Hepatic stellate cell (primary cell): ENCODE measurements at regions not wholly inside any gene's neighbourhood (a gene's known extent, or its start where the extent isn't known, plus 50 kb on each side); places are given as distances from the start of the nearest gene placed in this dataset.
"Not testable (repeated sequence)": the region's sequence is repeated elsewhere in the genome, so short reads cannot be mapped to it uniquely, and the experiment has no call there.

Experiments
- DNase-seq: peaks from one replicate; pipeline ENCODE4 v3.0.0; 2011; ENCODE audit warnings: low spot score

DNA sequence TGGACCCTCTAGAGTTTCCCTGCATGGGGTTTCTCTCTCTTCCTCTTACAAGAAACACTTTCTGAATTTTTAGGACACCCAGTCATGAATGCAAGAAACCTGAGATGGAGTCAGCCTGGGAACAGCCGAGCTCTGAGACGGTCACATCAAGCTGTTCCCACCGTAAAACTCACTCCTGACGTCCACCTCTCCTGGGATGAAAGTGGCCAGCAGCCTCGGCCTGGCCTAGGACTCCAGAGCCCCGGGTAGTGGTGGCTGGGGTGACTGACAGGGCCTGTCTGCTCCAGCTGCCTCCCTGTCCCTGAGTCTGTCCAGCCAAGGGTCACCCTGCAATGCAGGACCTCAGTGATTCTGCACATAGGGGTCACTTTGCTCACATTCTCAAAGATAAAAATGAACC lies 217.8 kb downstream of the SHOX start:
- DNase-seq, result no peak

DNA sequence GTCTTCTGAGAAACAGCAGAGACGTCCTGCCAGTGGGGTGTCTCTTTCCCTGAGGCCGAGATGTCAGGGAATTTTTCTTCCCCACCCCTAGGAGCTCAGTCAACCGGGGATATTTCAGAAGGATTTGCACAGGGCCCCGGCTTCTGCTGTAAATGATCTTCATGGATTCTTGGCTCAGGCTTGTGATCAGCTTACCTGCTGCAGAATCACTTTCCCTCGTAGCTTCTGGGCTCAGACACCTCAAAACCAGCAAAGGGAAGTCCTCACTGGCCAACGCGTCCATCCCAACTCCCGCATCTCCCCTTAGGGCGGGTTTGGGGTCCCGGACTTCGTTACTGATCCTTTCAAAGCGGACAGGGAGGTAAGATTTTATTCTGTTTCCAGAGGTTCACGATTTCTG lies 212.7 kb downstream of the SHOX start:
- DNase-seq, result no peak

- no peak for DNase-seq
Observed at GRCh38 chrX:840556-840955, 210.0 kb downstream of the SHOX start.

- DNase-seq, result not testable (repeated sequence)
Observed at GRCh38 chrX:838666-839065, 208.1 kb downstream of the SHOX start.

- not testable (repeated sequence) for DNase-seq
Observed at GRCh38 chrX:835857-836256, 205.3 kb downstream of the SHOX start.

DNA sequence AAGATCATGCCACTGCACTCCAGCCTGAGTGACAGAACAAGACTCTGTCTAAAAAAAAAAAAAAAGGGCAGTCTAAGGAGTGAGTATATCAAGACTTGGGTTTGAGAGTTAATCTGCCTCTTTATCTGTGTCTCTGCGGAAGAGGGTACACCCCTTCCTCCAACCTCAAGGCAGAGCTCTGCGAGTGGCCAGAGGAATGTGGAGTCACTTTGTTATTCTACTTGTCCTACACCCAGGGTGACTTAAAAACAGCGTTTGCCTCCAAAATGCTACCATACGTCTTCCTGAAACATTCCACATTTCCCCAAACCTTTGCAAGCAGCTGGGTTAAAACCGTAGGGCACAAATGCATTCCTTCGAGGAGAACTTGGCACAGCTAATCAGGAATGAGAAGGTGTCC lies 199.9 kb downstream of the SHOX start:
- no peak for DNase-seq

DNA sequence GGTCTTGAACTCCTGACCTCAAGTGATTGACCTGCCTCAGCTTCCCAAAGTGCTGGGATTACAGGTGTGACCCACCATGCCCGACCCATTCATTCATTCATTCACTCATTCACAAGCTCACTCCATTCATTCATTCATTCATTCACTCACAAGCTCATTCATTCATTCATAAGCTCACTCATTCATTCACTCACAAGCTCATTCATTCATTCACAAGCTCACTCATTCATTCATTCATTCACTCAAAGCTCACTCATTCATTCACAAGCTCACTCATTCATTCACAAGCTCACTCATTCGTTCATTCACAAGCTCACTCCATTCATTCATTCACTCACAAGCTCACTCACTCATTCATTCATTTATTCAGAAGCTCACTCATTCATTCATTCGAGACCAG lies 198.6 kb downstream of the SHOX start:
- DNase-seq, result no peak

GRCh38 chrX:828411-828959 lies 197.9 kb downstream of the SHOX start:
- DNase-seq, result no peak

DNA sequence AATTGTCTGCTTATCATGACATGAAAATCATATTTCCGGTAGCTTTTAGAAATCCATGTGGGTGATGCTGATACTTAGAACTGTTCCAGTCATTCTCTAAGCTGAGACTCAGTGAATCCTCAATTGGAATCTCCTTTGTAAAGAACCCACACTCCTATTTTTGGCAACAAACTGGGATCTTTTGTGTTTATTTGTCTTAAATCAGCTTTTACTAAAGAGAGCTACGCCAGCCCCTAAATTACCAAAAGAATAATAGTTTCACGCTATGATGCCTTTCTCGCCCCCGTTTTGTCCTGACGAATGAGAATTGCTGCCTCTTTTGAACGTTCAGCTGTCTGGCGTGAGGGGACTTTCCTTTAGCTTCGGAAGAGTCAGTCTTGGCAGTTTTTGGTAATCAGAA lies 195.9 kb downstream of the SHOX start:
- no peak for DNase-seq

- no peak for DNase-seq
Observed at GRCh38 chrX:825991-826390, 195.4 kb downstream of the SHOX start.

DNA sequence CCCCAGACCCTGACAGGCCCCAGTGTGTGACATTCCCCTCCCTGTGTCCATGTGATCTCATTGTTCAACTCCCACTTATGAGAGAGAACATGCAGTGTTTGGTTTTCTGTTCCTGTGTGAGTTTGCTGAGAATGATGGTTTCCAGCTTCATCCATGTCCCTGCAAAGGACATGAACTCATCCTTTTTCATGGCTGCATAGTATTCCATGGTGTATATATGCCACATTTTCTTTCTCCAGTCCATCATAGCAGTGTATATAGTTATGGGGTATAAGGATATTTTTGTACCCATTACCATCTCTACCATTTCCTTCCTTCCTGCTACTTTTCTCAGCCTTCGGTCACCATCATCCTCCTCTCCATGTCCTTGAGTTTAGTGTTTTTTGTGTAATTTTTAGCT lies 192.5 kb downstream of the SHOX start:
- DNase-seq, result not testable (repeated sequence)

DNA sequence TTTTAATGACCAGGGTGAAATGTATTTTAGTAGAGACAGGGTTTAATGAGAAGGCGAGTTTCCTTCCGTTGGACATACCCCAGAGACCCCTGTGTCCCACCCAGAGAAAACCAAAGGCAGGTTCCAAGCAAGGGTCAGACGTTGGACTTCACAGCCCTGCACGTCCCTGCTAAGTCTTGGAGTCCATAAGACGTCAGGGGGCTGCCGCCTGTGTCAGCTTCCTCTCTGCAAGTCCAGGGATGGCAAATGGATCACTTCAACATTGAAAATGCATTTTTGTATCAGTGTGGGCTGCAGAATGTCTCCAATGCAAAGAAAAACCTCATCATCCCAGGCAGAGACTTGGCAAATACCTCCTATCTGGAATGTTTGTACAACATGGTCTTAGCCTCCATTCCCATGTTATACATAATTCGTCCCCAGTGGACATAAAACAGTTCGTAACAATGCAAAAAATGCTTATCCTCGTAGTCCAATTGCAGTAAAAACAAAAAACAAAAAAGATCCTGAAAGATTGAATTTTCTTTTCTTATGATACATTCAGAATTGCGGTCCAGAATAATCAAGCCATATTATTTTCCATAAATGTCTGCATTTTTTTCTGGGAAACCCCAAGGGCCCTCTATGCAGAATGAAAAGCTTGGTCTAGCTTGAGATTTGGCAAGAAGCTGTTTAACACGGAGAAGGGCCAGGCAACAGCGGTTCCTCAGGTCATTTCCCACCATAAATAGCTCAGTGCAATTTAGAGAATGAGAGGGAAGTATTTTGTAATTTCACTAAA lies 190.9 kb downstream of the SHOX start:
- DNase-seq, result no peak

DNA sequence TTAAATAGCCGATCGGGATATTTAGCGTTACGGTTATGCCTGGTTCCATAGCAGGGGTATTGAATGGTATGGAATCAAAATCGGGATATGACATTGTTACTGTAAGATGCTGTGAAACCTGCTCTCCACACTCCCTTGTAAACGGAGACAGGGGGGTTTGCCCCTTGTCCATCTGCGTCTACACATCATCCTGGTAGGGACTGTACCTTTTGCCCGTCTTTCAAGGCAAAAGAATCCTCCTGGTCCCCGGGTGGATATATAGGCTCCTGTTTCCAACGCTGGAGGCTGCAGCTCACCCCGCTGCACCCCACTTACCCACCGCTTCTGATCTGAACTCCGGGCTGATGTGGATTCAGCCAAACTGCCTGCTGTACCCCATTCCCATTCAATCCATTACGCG lies 189.1 kb downstream of the SHOX start:
- DNase-seq, result no peak

- no peak for DNase-seq
Observed at GRCh38 chrX:817759-818300, 187.2 kb downstream of the SHOX start.

DNA sequence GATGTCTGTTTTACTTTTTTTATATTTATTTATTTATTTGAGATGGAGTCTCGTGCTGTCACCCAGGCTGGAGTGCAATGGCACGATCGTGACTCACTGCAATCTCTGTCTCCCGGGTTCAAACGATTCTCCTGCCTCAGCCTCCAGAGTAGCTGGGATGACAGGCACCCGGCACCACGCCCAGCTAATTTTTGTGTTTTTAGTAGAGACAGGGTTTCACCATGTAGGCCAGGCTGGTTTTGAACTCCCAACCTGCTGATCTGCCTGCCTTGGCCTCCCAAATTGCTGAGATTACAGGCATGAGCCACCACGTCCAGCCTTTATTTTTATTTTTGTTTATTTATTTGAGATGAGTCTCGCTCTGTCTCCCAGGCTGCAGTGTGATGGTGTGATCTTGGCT lies 186.6 kb downstream of the SHOX start:
- DNase-seq, result not testable (repeated sequence)

- no peak for DNase-seq
Observed at GRCh38 chrX:816411-816810, 185.8 kb downstream of the SHOX start.

DNA sequence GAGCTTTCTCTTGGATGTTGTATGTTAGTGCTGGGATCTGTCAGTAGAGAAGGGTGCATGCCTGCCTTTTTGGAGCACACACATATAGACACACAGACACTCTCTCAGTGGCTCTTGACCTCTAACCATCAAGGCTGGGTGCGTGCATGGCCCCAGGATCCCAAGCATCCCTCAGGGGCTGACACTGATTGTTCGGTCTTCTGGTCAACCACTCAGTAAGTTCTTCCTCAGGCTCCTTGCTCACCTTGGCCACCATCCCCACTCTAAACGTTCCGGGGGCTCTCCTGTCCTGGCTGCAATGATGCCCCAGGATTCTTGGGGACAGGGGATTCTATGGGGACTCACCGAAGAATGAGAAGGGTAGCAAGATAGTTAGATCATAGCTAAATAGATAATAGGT lies 179.6 kb downstream of the SHOX start:
- no peak for DNase-seq

GRCh38 chrX:809081-809480 lies 178.5 kb downstream of the SHOX start:
- DNase-seq, result no peak

DNA sequence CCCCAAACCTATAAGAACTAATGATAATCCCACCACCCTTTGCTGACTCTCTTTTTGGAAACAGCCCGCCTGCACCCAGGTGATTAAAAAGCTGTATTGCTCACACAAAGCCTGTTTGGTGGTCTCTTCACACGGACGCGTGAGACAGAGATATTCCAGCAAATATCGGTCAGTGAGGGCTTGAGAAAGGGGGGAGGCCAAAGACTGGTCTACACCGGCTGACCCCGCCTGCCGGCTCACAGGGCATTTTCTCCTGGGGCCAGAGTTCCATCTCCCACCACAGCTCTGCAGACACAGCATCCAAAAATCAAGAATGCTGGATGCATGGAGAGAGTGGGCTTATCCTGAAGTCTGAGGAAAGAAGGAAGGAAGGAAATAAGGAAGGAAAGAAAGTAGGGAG lies 176.0 kb downstream of the SHOX start:
- no peak for DNase-seq

DNA sequence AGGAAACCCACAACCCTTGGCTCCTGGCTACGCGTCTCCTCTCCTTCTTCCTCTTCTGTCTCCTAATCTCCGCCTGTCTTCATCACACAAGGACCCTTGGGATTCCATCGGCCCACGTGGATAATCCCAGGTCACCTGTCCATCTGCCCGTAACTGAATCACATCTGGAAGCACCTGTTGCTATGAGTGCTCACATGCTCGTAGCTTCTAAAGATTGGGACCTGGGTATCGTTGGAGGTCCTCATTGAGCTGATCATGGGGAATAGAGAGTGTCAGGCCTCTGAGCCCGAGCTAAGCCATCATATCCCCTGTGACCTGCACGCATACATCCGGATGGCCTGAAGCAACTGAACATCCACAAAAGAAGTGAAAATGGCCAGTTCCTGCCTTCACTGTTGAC lies 175.4 kb downstream of the SHOX start:
- DNase-seq, result no peak

GRCh38 chrX:805103-805670 lies 174.6 kb downstream of the SHOX start:
- DNase-seq, result no peak

GRCh38 chrX:802846-803245 lies 172.3 kb downstream of the SHOX start:
- no peak for DNase-seq

DNA sequence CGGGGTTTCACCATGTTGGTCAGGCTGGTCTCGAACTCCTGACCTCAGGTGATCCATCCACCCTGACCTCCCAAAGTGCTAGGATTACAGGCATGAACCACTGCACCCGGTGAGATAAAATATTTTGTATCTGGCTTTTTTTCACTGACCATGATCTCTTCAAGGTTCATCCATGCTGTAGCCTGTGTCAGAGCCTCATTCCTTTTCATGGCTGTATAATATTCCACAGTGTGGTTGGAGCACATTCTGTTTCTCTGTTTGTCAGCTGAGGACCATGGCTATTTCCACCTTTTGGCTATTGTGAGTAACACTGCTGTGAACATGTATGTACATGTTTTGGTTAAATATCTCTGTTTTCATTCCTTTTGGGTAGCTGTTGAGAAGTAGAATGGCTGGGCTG lies 169.2 kb downstream of the SHOX start:
- no peak for DNase-seq

- no peak for DNase-seq
Observed at GRCh38 chrX:794311-794710, 163.7 kb downstream of the SHOX start.
